ENCODE measurements at regions not wholly inside any gene's neighbourhood (a gene's known extent, or its start where the extent isn't known, plus 50 kb on each side); places are given as distances from the start of the nearest gene placed in this dataset.

- DNase-seq = peak; percentile 49
- Histone ChIP-seq H4K20me1 (ENCODE audit: insufficient read depth, low read length) (no peaks in the 10 kb centered on the region), H3K4me1 (ENCODE audit: insufficient read depth, low read length) (peaks cover 29% of the 10 kb centered on the region), H3K9ac (ENCODE audit: low read depth, low read length) (no peak overlapping the region), H2AFZ (ENCODE audit: low read depth, low read length) (no peak overlapping the region), H3K27ac (ENCODE audit: low read length) (peak overlapping the region; percentile 59), H3K27me3 (ENCODE audit: insufficient read depth, low read length, poor library complexity) (no peaks in the 10 kb centered on the region), H3K9me3 (ENCODE audit: insufficient read depth, low read length, severe bottlenecking) (peaks cover 3% of the 10 kb centered on the region), H3K36me3 (ENCODE audit: insufficient read depth, low read length) (no peaks in the 10 kb centered on the region), H3K4me2 (ENCODE audit: insufficient read depth, low read length) (peak overlapping the region; percentile 34; the same call in 1 of the 2 replicates), H3K4me3 (ENCODE audit: low read depth in 1 of 2, low read length in 2 of 2) (no peak overlapping the region), H3K79me2 (ENCODE audit: insufficient read depth, low read length) (no peaks in the 10 kb centered on the region)
- TF ChIP-seq EZH2 (IDR thresholded peaks at IDR 0.05; ENCODE audit: borderline replicate concordance, low read depth, low read length, severe bottlenecking) = no peak
- TF ChIP-seq CTCF (IDR thresholded peaks at IDR 0.05; ENCODE audit: borderline replicate concordance, extremely low read depth, low read length, poor library complexity, severe bottlenecking) = no peak
- ATAC-seq (ENCODE audit: insufficient read depth, low read depth) = peak; percentile 80
These were observed 314.1 kb upstream of the USP25 start for GRCh38 chr21:15415541-15416261.

GRCh38 chr21:15421441-15421881, 308.3 kb upstream of the USP25 start:
- Histone ChIP-seq H3K79me2 (ENCODE audit: insufficient read depth, low read length) (no peaks in the 10 kb centered on the region), H3K4me2 (ENCODE audit: insufficient read depth, low read length) (no peak overlapping the region), H3K27ac (ENCODE audit: low read length) (no peak overlapping the region), H3K4me3 (ENCODE audit: low read depth in 1 of 2, low read length in 2 of 2) (no peak overlapping the region), H3K27me3 (ENCODE audit: insufficient read depth, low read length, poor library complexity) (no peaks in the 10 kb centered on the region), H2AFZ (ENCODE audit: low read depth, low read length) (no peak overlapping the region), H3K9ac (ENCODE audit: low read depth, low read length) (no peak overlapping the region), H4K20me1 (ENCODE audit: insufficient read depth, low read length) (no peaks in the 10 kb centered on the region), H3K36me3 (ENCODE audit: insufficient read depth, low read length) (no peaks in the 10 kb centered on the region), H3K4me1 (ENCODE audit: insufficient read depth, low read length) (peaks cover 17% of the 10 kb centered on the region), H3K9me3 (ENCODE audit: insufficient read depth, low read length, severe bottlenecking) (no peaks in the 10 kb centered on the region)
- ATAC-seq (ENCODE audit: insufficient read depth, low read depth) = no peak
- TF ChIP-seq EZH2 (IDR thresholded peaks at IDR 0.05; ENCODE audit: borderline replicate concordance, low read depth, low read length, severe bottlenecking) = no peak
- no peak for TF ChIP-seq CTCF (IDR thresholded peaks at IDR 0.05; ENCODE audit: borderline replicate concordance, extremely low read depth, low read length, poor library complexity, severe bottlenecking)
- no peak for DNase-seq

GRCh38 chr21:15421947-15422346, 307.8 kb upstream of the USP25 start:
- Histone ChIP-seq H3K9me3 (ENCODE audit: insufficient read depth, low read length, severe bottlenecking) (no peaks in the 10 kb centered on the region), H4K20me1 (ENCODE audit: insufficient read depth, low read length) (no peaks in the 10 kb centered on the region), H3K4me1 (ENCODE audit: insufficient read depth, low read length) (peaks cover 13% of the 10 kb centered on the region), H3K79me2 (ENCODE audit: insufficient read depth, low read length) (no peaks in the 10 kb centered on the region), H3K36me3 (ENCODE audit: insufficient read depth, low read length) (no peaks in the 10 kb centered on the region), H2AFZ (ENCODE audit: low read depth, low read length) (no peak overlapping the region), H3K4me2 (ENCODE audit: insufficient read depth, low read length) (no peak overlapping the region), H3K27ac (ENCODE audit: low read length) (no peak overlapping the region), H3K4me3 (ENCODE audit: low read depth in 1 of 2, low read length in 2 of 2) (no peak overlapping the region), H3K27me3 (ENCODE audit: insufficient read depth, low read length, poor library complexity) (no peaks in the 10 kb centered on the region), H3K9ac (ENCODE audit: low read depth, low read length) (no peak overlapping the region)
- DNase-seq = no peak
- TF ChIP-seq EZH2 (IDR thresholded peaks at IDR 0.05; ENCODE audit: borderline replicate concordance, low read depth, low read length, severe bottlenecking) (no peak), CTCF (IDR thresholded peaks at IDR 0.05; ENCODE audit: borderline replicate concordance, extremely low read depth, low read length, poor library complexity, severe bottlenecking) (no peak)
- no peak for ATAC-seq (ENCODE audit: insufficient read depth, low read depth)

All from DND-41 (cell line).